ENCODE measurements at regions not wholly inside any gene's neighbourhood (a gene's known extent, or its start where the extent isn't known, plus 50 kb on each side); places are given as distances from the start of the nearest gene placed in this dataset.

GRCh38 chr18:41540237-41540871 is 414.7 kb upstream of the PIK3C3 start:
- no peak overlapping the region for H2BK120ac ChIP-seq (replicated peaks; ENCODE audit: low read depth, low read length)
- H3K23me2 ChIP-seq (ENCODE audit: low read depth, low read length): no peaks in the 10 kb centered on the region
- no peak overlapping the region for H4K8ac ChIP-seq (ENCODE audit: extremely low read depth, insufficient read depth, low read length)
- peaks cover 0 to 2% of the 10 kb centered on the region in 2 experiments for H4K20me1 ChIP-seq (replicated peaks in 1 of 2; ENCODE audit: control insufficient read depth in 1 of 2, insufficient read depth in 2 of 2, low read length in 2 of 2)
- H3K9me3 ChIP-seq (ENCODE audit: insufficient read depth in 2 of 2, low read depth in 1 of 2, low read length in 1 of 2): no peaks in the 10 kb centered on the region
- no peak overlapping the region for H3K23ac ChIP-seq (ENCODE audit: insufficient read length)
- no peak overlapping the region for H2AK5ac ChIP-seq (ENCODE audit: low read depth, low read length)
- no peaks in the 10 kb centered on the region for H3K27me3 ChIP-seq (replicated peaks in 1 of 4; ENCODE audit: control insufficient read depth in 3 of 4, extremely low read depth in 1 of 4, insufficient read depth in 3 of 4, low read length in 3 of 4)
- H3K4me1 ChIP-seq (replicated peaks in 1 of 4; ENCODE audit: control insufficient read depth in 3 of 4, insufficient read depth in 4 of 4, low read length in 3 of 4): no peaks in the 10 kb centered on the region
- H4K91ac ChIP-seq (replicated peaks; ENCODE audit: insufficient read length, low read length): no peak overlapping the region
- H3K4me2 ChIP-seq (ENCODE audit: insufficient read depth in 1 of 2, low read depth in 2 of 2, low read length in 2 of 2): no peak overlapping the region
- H3K18ac ChIP-seq (ENCODE audit: extremely low read depth, low read length): no peak overlapping the region
- no peak overlapping the region for H2BK15ac ChIP-seq (ENCODE audit: low read length)
- no peak overlapping the region for H2BK20ac ChIP-seq (ENCODE audit: low read length)
- ChIA-PET CTCF (ENCODE audit: partially characterized antibody) (no interaction called here), POLR2A (ENCODE audit: partially characterized antibody) (no interaction called here)
- H3K27ac ChIP-seq (ENCODE audit: low read depth, low read length): no peak overlapping the region
- no peaks in the 10 kb centered on the region for H3K36me3 ChIP-seq (ENCODE audit: control insufficient read depth in 2 of 4, insufficient read depth in 4 of 4, low read length in 3 of 4)
- DNase-seq (ENCODE audit: low read depth in 1 of 2, low spot score in 2 of 2): no peak
- H3K4me3 ChIP-seq (ENCODE audit: extremely low read depth in 1 of 4, insufficient read depth in 2 of 4, low read depth in 3 of 4, low read length in 4 of 4): no peak overlapping the region
- no peaks in the 10 kb centered on the region for H3K79me1 ChIP-seq (ENCODE audit: low read depth, low read length)
- no peak overlapping the region for H3K56ac ChIP-seq (replicated peaks; ENCODE audit: insufficient read length, low read depth, low read length)
- H3K14ac ChIP-seq (ENCODE audit: insufficient read length): no peak overlapping the region
- 91% methylated on average over 3 of the region's 3 CpGs; no CpG with 5 or more reads in 1 of the 2 experiments for WGBS, 2 experiments (ENCODE audit: extremely low coverage in 1 of 2, insufficient coverage in 1 of 2, insufficient read length in 1 of 2, insufficient replicate concordance in 2 of 2, low coverage in 1 of 2, low lambda C conversion rate in 2 of 2, missing lambda C conversion rate in 1 of 2)
- no peak overlapping the region for H2BK12ac ChIP-seq (ENCODE audit: low read depth, low read length)
- H4K5ac ChIP-seq (ENCODE audit: insufficient read length, low read depth, low read length): no peak overlapping the region
- no peak for FAIRE-seq
- no peaks in the 10 kb centered on the region for H3K79me2 ChIP-seq (ENCODE audit: control insufficient read depth in 1 of 2, insufficient read depth in 2 of 2, low read length in 2 of 2)
- no peak overlapping the region for H3K9ac ChIP-seq (replicated peaks in 1 of 4; ENCODE audit: extremely low read depth in 1 of 4, low read depth in 3 of 4, low read length in 3 of 4)
- no peak overlapping the region for H2AFZ ChIP-seq (ENCODE audit: low read length)
- H3K4ac ChIP-seq (replicated peaks; ENCODE audit: insufficient read length, low read depth, low read length): no peak overlapping the region
- H2BK5ac ChIP-seq (ENCODE audit: low read depth, low read length): no peak overlapping the region
- TF ChIP-seq, protein P1, sequence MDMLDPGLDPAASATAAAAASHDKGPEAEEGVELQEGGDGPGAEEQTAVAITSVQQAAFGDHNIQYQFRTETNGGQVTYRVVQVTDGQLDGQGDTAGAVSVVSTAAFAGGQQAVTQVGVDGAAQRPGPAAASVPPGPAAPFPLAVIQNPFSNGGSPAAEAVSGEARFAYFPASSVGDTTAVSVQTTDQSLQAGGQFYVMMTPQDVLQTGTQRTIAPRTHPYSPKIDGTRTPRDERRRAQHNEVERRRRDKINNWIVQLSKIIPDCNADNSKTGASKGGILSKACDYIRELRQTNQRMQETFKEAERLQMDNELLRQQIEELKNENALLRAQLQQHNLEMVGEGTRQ (IDR thresholded peaks at IDR 0.05; ENCODE audit: low read length): no peak
- TF ChIP-seq TEAD4 (IDR thresholded peaks at IDR 0.05; ENCODE audit: low read depth, low read length): no peak
- no peak for TF ChIP-seq BRCA1 (IDR thresholded peaks at IDR 0.05; ENCODE audit: low read depth, low read length)
- TF ChIP-seq EP300 (IDR thresholded peaks at IDR 0.05; ENCODE audit: borderline replicate concordance in 1 of 2, low read depth in 2 of 2, low read length in 2 of 2): no peak
- no peak for TF ChIP-seq FOSL1 (IDR thresholded peaks at IDR 0.05; ENCODE audit: insufficient read depth, low read depth, low read length)
- no peak for TF ChIP-seq CBX8 (IDR thresholded peaks at IDR 0.05; ENCODE audit: borderline replicate concordance, low read depth, low read length)
- TF ChIP-seq CHD2 (IDR thresholded peaks at IDR 0.05; ENCODE audit: low read length): no peak
- no peak for TF ChIP-seq EZH2 (IDR thresholded peaks at IDR 0.05; ENCODE audit: low read depth, low read length, severe bottlenecking)
- TF ChIP-seq RXRA (IDR thresholded peaks at IDR 0.05; ENCODE audit: insufficient read depth, low read depth, low read length): no peak
- no peak for TF ChIP-seq YY1 (IDR thresholded peaks at IDR 0.05; ENCODE audit: low read depth, low read length)
- no peak for TF ChIP-seq TAF1 (IDR thresholded peaks at IDR 0.05; ENCODE audit: low read depth, low read length)
- no peak for TF ChIP-seq GABPA (IDR thresholded peaks at IDR 0.05; ENCODE audit: borderline replicate concordance, insufficient read depth, low read length)
- no peak for TF ChIP-seq RNF2 (IDR thresholded peaks at IDR 0.05; ENCODE audit: borderline replicate concordance, low read depth, low read length, missing control alignments, poor library complexity, severe bottlenecking)

All from H1 (cell line).